ENCODE measurements at regions not wholly inside any gene's neighbourhood (a gene's known extent, or its start where the extent isn't known, plus 50 kb on each side); places are given as distances from the start of the nearest gene placed in this dataset.

DNA sequence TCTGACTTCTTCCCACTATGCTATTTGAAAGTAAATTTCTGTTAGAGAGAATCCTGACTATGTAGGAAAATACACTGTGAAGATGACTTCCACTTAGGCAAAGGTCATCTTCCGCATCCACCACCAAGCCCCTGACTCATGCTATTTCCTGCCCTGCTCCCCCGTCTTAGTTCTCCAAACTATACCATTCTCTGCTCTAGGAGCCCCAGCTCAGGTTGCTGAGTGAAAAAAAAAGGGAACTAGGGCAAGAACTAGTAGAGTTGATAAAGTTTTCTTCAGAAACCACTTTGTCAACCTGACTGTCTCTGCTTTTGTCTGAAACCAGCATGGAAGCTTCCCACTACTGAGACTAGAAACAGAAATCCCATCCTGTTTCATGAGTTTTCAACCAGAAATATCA, 96.9 kb downstream of the EVX1 start:
- no peaks in the 10 kb centered on the region for H3K4me1 ChIP-seq (ENCODE audit: control insufficient read depth, insufficient read depth, low read length)
- DNase-seq, result peak; percentile 57
- H3K4me3 ChIP-seq (ENCODE audit: low read length), result no peak overlapping the region
- H3K36me3 ChIP-seq (ENCODE audit: control insufficient read depth, insufficient read depth, low read length), result no peaks in the 10 kb centered on the region
- no peaks in the 10 kb centered on the region for H3K27me3 ChIP-seq (ENCODE audit: control insufficient read depth, insufficient read depth, low read length)
- no CpG with 5 or more reads among the region's 2 CpGs for WGBS (ENCODE audit: insufficient coverage)
- H3K27ac ChIP-seq (ENCODE audit: low read length), result no peak overlapping the region
- H3K9me3 ChIP-seq (replicated peaks; ENCODE audit: control insufficient read depth, low read depth, low read length), result no peaks in the 10 kb centered on the region

DNA sequence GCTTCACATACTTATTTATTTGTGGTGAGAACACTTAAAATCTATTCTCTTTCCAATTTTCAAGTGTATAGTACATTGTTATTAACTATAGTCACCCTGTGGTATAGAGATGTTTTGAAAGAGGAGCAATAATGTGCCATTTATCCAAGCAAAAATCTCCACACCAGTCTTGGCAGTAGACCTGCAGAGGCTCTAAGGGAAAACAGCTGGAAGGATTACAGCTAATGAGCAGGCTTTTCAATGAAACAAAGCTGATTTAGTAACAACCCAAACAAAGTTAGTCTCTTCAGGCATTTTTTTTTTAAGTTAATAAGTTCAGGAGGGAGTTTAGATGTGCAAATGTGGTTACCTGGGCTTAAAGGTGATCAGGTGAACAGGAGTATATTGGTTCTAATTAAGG, 101.9 kb downstream of the EVX1 start:
- H3K27me3 ChIP-seq (ENCODE audit: control insufficient read depth, insufficient read depth, low read length), result peaks cover 2% of the 10 kb centered on the region
- no peak overlapping the region for H3K4me3 ChIP-seq (ENCODE audit: low read length)
- H3K27ac ChIP-seq (ENCODE audit: low read length), result no peak overlapping the region
- peak; percentile 34 for DNase-seq
- H3K9me3 ChIP-seq (replicated peaks; ENCODE audit: control insufficient read depth, low read depth, low read length), result no peaks in the 10 kb centered on the region
- no peaks in the 10 kb centered on the region for H3K4me1 ChIP-seq (ENCODE audit: control insufficient read depth, insufficient read depth, low read length)
- no peaks in the 10 kb centered on the region for H3K36me3 ChIP-seq (ENCODE audit: control insufficient read depth, insufficient read depth, low read length)

DNA sequence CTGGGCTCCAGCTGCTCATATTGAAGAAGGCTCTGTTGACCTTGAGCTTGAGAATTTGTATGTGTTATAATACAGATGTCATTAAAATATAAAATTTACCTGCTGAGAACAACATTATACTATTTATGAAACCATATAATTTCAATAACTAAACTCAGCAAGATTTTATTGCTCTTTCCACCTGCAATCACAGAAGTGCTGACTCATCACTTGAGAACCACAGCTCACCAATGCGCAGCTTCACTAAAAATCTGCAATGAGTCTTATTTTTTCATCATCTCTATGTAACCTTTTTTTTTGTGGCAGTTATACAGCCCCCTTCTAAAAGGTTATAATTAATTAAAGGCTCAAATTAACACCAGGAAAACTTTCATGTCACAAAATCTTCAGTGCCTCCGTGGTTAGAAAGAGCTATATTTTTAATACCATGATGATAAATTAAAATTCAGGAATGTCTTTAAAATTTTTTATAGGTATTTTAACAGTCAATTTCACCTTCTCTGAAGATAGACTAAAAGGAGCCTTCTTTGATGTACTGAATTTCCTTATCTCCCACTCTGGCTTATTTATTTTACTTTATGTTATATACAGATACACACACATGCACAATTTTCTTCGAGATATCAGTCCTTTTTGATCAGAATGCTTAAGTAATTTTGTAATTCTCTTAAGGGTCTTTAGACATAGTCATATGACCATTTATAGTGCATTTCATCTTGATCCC, 102.7 kb downstream of the EVX1 start:
- H3K27ac ChIP-seq (ENCODE audit: low read length), result no peak overlapping the region
- no peaks in the 10 kb centered on the region for H3K9me3 ChIP-seq (replicated peaks; ENCODE audit: control insufficient read depth, low read depth, low read length)
- no peaks in the 10 kb centered on the region for H3K4me1 ChIP-seq (ENCODE audit: control insufficient read depth, insufficient read depth, low read length)
- DNase-seq, result no peak
- H3K27me3 ChIP-seq (ENCODE audit: control insufficient read depth, insufficient read depth, low read length), result peaks cover 2% of the 10 kb centered on the region
- no CpG with 5 or more reads among the region's 3 CpGs for WGBS (ENCODE audit: insufficient coverage)
- H3K4me3 ChIP-seq (ENCODE audit: low read length), result no peak overlapping the region
- no peaks in the 10 kb centered on the region for H3K36me3 ChIP-seq (ENCODE audit: control insufficient read depth, insufficient read depth, low read length)

DNA sequence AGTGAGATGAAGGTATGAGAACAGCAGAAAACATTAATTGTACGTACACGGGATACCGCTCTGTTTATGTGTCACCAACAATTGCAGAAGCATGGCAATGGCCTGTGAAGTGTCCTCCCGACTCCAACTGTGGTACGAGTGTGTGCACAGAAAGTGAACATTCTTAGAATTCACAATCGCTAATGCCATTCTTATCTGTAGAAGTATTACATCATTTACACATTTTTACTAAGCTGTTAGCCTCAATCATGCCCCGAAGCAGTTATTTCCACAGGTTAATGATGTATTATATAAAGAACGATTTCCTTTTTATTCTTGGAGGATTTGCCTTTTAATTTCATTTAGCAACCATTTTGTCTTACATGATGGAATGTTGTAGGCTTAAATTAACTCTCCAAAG, 103.4 kb downstream of the EVX1 start:
- Histone ChIP-seq H3K36me3 (ENCODE audit: control insufficient read depth, insufficient read depth, low read length) (no peaks in the 10 kb centered on the region), H3K9me3 (replicated peaks; ENCODE audit: control insufficient read depth, low read depth, low read length) (no peaks in the 10 kb centered on the region), H3K27me3 (ENCODE audit: control insufficient read depth, insufficient read depth, low read length) (peaks cover 2% of the 10 kb centered on the region), H3K4me1 (ENCODE audit: control insufficient read depth, insufficient read depth, low read length) (no peaks in the 10 kb centered on the region), H3K27ac (ENCODE audit: low read length) (no peak overlapping the region), H3K4me3 (ENCODE audit: low read length) (no peak overlapping the region)
- DNase-seq, result no peak
- 88% methylated on average over 5 of the region's 8 CpGs for WGBS (ENCODE audit: insufficient coverage)

DNA sequence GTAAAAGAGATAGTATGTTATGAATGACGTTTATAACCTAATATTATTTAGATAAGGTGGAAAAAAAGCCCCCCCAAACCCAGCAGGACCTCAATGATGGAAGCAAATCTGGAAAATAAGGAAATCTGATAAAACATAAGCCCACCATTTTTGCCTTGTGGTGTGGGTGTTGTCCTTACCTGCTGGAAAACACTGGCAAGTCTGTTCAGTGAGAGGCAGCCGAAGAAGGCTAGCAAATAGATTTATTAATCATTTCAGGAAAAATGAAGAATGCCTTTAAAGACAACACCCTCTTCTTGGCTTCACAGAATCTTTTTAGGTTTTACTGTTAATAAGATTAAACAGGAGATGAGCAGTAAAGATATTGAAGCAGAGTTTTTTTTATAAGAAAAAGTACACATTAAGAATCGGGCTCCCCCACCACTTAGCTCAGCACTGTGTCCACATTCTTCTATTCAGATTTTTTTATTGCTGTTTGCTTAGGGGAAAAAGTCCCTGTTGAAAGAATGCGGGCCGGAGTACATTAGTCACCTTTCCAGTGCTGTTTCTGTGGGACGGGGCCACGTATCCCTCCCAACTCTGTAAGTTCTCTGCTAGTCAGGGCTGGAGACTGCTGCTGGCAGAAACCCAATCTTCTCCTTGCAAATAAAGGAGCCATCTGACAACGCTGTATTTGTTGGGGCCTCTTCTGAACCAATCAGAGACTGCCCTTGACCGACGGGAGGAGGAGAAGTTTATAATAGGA, 104.1 kb downstream of the EVX1 start:
- DNase-seq, result peak; percentile 67
- Histone ChIP-seq H3K4me3 (ENCODE audit: low read length) (no peak overlapping the region), H3K27me3 (ENCODE audit: control insufficient read depth, insufficient read depth, low read length) (peaks cover 2% of the 10 kb centered on the region), H3K4me1 (ENCODE audit: control insufficient read depth, insufficient read depth, low read length) (no peaks in the 10 kb centered on the region), H3K27ac (ENCODE audit: low read length) (no peak overlapping the region), H3K36me3 (ENCODE audit: control insufficient read depth, insufficient read depth, low read length) (no peaks in the 10 kb centered on the region), H3K9me3 (replicated peaks; ENCODE audit: control insufficient read depth, low read depth, low read length) (no peaks in the 10 kb centered on the region)
- WGBS (ENCODE audit: insufficient coverage), result no CpG with 5 or more reads among the region's 10 CpGs

DNA sequence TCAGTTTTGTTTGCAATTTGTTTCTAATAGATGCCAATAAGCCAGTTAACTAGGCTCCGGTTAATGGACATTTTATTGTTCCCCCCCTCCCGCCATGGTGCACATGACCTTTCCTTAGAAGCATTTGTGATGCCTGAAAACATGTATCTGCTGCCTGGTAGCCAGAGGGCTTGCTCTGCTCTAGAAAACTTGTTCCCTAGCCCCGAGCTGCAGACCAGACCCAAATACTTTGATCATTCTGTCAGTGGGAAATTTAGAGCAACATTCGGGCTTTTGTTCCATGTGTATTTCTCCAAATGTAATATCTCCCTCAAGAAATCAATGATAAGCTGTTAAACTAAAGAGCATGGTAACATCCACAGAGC, 104.7 kb downstream of the EVX1 start:
- no peak overlapping the region for H3K4me3 ChIP-seq (ENCODE audit: low read length)
- no peak overlapping the region for H3K27ac ChIP-seq (ENCODE audit: low read length)
- no peaks in the 10 kb centered on the region for H3K36me3 ChIP-seq (ENCODE audit: control insufficient read depth, insufficient read depth, low read length)
- no peaks in the 10 kb centered on the region for H3K4me1 ChIP-seq (ENCODE audit: control insufficient read depth, insufficient read depth, low read length)
- DNase-seq, result no peak
- H3K27me3 ChIP-seq (ENCODE audit: control insufficient read depth, insufficient read depth, low read length), result peaks cover 2% of the 10 kb centered on the region
- 31% methylated on average over 2 of the region's 4 CpGs for WGBS (ENCODE audit: insufficient coverage)
- H3K9me3 ChIP-seq (replicated peaks; ENCODE audit: control insufficient read depth, low read depth, low read length), result no peaks in the 10 kb centered on the region

DNA sequence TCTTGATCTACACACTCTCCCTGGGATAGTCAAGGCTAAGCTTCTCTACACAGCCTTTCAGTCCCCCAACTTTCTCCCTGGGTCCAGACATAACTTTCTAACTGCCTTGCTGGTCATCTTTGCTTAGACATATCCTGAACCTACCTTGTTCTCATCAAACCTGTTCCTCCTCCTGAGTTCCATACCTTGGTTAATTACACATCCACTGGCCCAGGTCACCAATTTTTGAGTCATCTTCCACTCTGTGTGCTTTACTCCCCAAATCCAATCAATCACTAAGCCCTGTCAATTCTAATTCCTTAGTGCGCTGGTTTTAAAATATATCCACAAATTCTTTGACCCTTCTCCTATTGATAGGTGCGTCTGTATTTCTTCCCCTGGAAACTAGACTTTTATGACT, 107.0 kb downstream of the EVX1 start:
- H3K4me1 ChIP-seq (ENCODE audit: control insufficient read depth, insufficient read depth, low read length), result no peaks in the 10 kb centered on the region
- H3K27me3 ChIP-seq (ENCODE audit: control insufficient read depth, insufficient read depth, low read length), result peaks cover 2% of the 10 kb centered on the region
- WGBS (ENCODE audit: insufficient coverage), result 80% methylated on average over 1 of the region's 2 CpGs
- no peaks in the 10 kb centered on the region for H3K36me3 ChIP-seq (ENCODE audit: control insufficient read depth, insufficient read depth, low read length)
- H3K9me3 ChIP-seq (replicated peaks; ENCODE audit: control insufficient read depth, low read depth, low read length), result no peaks in the 10 kb centered on the region
- no peak overlapping the region for H3K4me3 ChIP-seq (ENCODE audit: low read length)
- DNase-seq, result no peak
- no peak overlapping the region for H3K27ac ChIP-seq (ENCODE audit: low read length)

DNA sequence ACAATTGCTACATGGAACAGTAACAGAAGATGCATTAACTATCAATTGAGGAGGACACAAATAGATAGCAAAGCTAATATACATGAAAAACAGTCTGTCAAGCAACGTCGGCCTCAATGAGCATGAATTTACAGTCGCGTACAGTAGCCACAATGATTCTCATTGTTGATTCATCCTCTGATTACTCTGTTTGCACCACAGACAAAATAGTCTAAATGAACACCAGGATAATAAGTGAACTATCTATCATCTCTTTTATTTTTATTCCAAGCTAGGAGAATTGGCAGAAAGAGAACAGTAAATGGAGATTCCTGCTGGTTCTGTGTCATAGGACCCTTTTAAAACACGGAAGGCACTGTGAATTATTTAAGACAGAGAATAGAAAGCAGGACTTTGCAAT, 108.5 kb downstream of the EVX1 start:
- H3K27ac ChIP-seq (ENCODE audit: low read length), result no peak overlapping the region
- no peak overlapping the region for H3K4me3 ChIP-seq (ENCODE audit: low read length)
- no peaks in the 10 kb centered on the region for H3K36me3 ChIP-seq (ENCODE audit: control insufficient read depth, insufficient read depth, low read length)
- DNase-seq, result no peak
- no peaks in the 10 kb centered on the region for H3K9me3 ChIP-seq (replicated peaks; ENCODE audit: control insufficient read depth, low read depth, low read length)
- H3K27me3 ChIP-seq (ENCODE audit: control insufficient read depth, insufficient read depth, low read length), result peaks cover 2% of the 10 kb centered on the region
- 75% methylated on average over 4 of the region's 5 CpGs for WGBS (ENCODE audit: insufficient coverage)
- H3K4me1 ChIP-seq (ENCODE audit: control insufficient read depth, insufficient read depth, low read length), result no peaks in the 10 kb centered on the region

DNA sequence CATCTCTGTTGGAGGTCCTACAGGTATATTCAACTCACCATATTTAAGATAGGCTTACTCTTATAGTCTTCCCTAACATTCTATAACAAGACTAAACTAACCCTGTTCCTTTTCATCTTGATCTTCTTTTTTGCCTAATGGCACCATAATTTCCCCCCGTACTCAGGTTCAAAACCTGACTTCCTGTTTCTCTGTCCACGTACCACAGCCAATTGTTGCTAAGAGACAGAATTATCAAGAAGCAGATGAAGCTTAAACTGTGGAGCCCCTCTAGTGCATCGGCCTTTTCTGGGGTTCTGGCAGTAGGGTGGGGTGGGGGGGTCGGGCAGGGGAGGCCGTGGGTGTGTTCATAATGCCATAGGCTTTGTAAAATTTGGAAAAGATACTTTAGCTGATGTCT, 109.2 kb downstream of the EVX1 start:
- Histone ChIP-seq H3K4me3 (ENCODE audit: low read length) (no peak overlapping the region), H3K4me1 (ENCODE audit: control insufficient read depth, insufficient read depth, low read length) (no peaks in the 10 kb centered on the region), H3K27me3 (ENCODE audit: control insufficient read depth, insufficient read depth, low read length) (no peaks in the 10 kb centered on the region), H3K27ac (ENCODE audit: low read length) (no peak overlapping the region), H3K9me3 (replicated peaks; ENCODE audit: control insufficient read depth, low read depth, low read length) (no peaks in the 10 kb centered on the region), H3K36me3 (ENCODE audit: control insufficient read depth, insufficient read depth, low read length) (no peaks in the 10 kb centered on the region)
- DNase-seq, result no peak
- 70% methylated on average over 2 of the region's 5 CpGs for WGBS (ENCODE audit: insufficient coverage)

DNA sequence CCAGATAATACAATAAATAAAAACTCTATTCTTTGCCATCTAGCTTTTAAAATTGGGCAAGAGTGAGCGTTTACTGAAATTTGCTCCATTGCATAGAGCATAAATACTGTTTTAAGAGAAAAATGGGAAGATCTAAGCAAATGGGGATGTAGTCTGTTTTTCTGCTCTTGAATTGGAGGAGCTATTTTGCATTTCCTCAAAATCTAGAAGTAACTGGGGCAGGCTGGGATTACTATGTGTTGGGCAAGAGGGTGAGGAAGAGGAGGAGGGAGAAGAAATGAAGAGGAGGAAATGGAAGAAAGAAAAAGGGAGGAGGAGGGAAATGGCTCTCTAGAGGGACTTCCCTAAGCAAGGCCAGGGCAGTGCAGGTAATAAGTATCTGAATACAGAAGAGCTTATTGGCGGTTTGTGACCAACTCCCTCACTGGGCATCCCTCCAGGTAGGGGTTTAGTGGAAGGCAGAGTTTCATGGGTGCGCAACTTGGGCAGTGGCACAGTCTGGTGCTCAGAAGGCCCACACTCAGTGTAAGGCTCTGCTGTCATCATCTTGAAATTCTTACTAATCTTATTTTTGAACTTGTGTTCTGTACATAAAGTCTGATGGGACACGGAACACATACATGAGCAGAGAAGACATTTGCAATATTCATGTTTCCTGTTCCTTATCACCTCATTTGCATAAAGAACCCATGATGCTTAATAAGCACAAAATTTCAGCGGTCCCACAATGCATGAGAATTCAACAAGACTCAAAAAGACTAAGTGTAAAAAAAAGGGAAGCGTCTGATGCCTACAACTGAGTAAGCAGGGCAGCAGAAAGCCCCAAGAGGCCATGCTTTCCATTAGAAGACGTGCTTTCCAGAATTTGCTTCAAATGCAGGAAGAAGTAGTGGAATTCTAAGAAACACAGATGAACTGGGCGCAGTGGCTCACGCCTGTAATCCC, 116.9 kb downstream of the EVX1 start:
- WGBS (ENCODE audit: insufficient coverage), result 81% methylated on average over 5 of the region's 9 CpGs
- Histone ChIP-seq H3K27ac (ENCODE audit: low read length) (no peak overlapping the region), H3K9me3 (replicated peaks; ENCODE audit: control insufficient read depth, low read depth, low read length) (no peaks in the 10 kb centered on the region), H3K27me3 (ENCODE audit: control insufficient read depth, insufficient read depth, low read length) (peaks cover 3% of the 10 kb centered on the region), H3K4me3 (ENCODE audit: low read length) (no peak overlapping the region), H3K36me3 (ENCODE audit: control insufficient read depth, insufficient read depth, low read length) (no peaks in the 10 kb centered on the region), H3K4me1 (ENCODE audit: control insufficient read depth, insufficient read depth, low read length) (peaks cover 2% of the 10 kb centered on the region)
- DNase-seq, result no peak

Measured in muscle of leg (tissue), 3 donors.